Heart left ventricle (tissue), 13 donors: ENCODE measurements at regions not wholly inside any gene's neighbourhood (a gene's known extent, or its start where the extent isn't known, plus 50 kb on each side); places are given as distances from the start of the nearest gene placed in this dataset.

ENCODE experiments used
- POLR2A ChIP-seq, 2 donors: fragments of 450-650 bp; IDR thresholded peaks; one replicate each; pipeline ENCODE4 v1.6.1; 2017; ENCODE audit warnings: antibody characterized with exemption in 2 of 2, mild to moderate bottlenecking in 2 of 2, moderate library complexity in 2 of 2
- TF ChIP-seq, protein P1 (sequence below), 12 donors: fragments of 200-600 bp; sonication (generic) in 4 of 12; IDR thresholded peaks; one replicate each; pipeline versions ENCODE4 v1.5.0 to v1.8.0; 2018 to 2022; ENCODE audit warnings: antibody characterized with exemption in 12 of 12, mild to moderate bottlenecking in 5 of 12
- donor health status: ischemic (EF 13 %, LVEDD 7.1; RV severe dilation, severe dysfunction).
- donor health status: DM: no; HTN: yes; CAD: no.
- donor health status: DM: no; HTN: no; CAD: no.
- donor health status: ischemic (EF 25% LVEDD 6.9; RV normal size, moderate dysfunction).
- donor health status: ischemic (EF 25% LVEDD 5.7; RV mildly dilated, moderate dysfunction).
- donor health status: ischemic (EF 35%, LVEDD 5.7; RV mildly dilated, moderate dysfunction).
- donor health status: nonischemic (EF 11% LVEDD 7.7; RV severe dilation, severe dysfunction).
- donor health status: DM: yes; HTN: yes; CAD: no.
- donor health status: PGD.
- donor health status: ischemic (EF 29% LVEDD 5.4; RV normal size, mild dysfunction).
- donor health status: nonischemic (EF 23%, LVEDD 6.1; RV moderate dilation, normal function).

DNA sequence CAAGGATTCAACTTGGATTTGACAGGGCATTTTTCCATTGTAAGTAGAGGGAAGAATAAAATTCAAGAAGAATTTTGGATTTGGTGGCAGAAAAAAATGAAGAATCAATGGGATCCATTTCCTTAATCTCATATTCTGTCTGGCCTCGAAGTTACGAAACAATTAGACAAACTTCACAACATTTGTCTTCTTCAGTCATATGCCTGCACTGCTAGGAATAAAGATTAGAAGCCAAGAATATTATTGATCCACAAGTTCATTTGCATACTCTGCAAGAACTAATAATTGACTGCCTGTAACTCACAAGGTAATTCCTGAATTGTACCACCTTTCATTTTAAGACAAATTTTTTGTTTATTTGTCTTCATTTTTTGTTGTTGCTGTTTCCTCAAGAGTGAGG is 486.2 kb downstream of the HAO1 start:
- TF ChIP-seq, protein P1, sequence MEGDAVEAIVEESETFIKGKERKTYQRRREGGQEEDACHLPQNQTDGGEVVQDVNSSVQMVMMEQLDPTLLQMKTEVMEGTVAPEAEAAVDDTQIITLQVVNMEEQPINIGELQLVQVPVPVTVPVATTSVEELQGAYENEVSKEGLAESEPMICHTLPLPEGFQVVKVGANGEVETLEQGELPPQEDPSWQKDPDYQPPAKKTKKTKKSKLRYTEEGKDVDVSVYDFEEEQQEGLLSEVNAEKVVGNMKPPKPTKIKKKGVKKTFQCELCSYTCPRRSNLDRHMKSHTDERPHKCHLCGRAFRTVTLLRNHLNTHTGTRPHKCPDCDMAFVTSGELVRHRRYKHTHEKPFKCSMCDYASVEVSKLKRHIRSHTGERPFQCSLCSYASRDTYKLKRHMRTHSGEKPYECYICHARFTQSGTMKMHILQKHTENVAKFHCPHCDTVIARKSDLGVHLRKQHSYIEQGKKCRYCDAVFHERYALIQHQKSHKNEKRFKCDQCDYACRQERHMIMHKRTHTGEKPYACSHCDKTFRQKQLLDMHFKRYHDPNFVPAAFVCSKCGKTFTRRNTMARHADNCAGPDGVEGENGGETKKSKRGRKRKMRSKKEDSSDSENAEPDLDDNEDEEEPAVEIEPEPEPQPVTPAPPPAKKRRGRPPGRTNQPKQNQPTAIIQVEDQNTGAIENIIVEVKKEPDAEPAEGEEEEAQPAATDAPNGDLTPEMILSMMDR (IDR thresholded peaks at IDR 0.05): no peak
- TF ChIP-seq POLR2A (IDR thresholded peaks at IDR 0.05): no peak
